ENCODE measurements at regions not wholly inside any gene's neighbourhood (a gene's known extent, or its start where the extent isn't known, plus 50 kb on each side); places are given as distances from the start of the nearest gene placed in this dataset.
"Not testable (repeated sequence)": the region's sequence is repeated elsewhere in the genome, so short reads cannot be mapped to it uniquely, and the experiment has no call there.

DNA sequence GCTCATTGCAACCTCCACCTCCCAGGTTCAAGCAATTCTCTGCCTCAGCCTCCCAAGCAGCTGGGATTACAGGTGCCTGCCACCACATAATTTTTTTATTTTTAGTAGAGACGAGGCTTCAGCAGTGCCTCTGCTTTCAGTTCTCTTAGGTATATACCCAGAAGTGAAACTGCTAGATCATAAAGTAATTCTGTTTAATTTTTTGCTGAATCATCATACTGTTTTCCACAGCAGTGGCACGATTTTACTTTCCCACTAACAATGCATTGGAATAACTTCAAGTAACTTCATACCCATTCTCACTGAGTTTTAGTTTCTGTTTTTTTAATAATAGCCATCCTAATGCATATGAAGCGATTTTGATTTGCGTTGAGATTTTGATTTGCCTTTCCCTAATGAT, 148.0 kb upstream of the G2E3 start:
- no peak overlapping the region for H3K27ac ChIP-seq
- no peak for TF ChIP-seq POLR2A (IDR thresholded peaks at IDR 0.05)
- TF ChIP-seq, protein P1, sequence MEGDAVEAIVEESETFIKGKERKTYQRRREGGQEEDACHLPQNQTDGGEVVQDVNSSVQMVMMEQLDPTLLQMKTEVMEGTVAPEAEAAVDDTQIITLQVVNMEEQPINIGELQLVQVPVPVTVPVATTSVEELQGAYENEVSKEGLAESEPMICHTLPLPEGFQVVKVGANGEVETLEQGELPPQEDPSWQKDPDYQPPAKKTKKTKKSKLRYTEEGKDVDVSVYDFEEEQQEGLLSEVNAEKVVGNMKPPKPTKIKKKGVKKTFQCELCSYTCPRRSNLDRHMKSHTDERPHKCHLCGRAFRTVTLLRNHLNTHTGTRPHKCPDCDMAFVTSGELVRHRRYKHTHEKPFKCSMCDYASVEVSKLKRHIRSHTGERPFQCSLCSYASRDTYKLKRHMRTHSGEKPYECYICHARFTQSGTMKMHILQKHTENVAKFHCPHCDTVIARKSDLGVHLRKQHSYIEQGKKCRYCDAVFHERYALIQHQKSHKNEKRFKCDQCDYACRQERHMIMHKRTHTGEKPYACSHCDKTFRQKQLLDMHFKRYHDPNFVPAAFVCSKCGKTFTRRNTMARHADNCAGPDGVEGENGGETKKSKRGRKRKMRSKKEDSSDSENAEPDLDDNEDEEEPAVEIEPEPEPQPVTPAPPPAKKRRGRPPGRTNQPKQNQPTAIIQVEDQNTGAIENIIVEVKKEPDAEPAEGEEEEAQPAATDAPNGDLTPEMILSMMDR (IDR thresholded peaks at IDR 0.05): no peak
- H3K36me3 ChIP-seq (replicated peaks in 1 of 2): no peaks in the 10 kb centered on the region
- H3K4me1 ChIP-seq (replicated peaks in 1 of 2): no peaks in the 10 kb centered on the region
- H3K27me3 ChIP-seq: no peaks in the 10 kb centered on the region
- H3K4me3 ChIP-seq: no peak overlapping the region
- 63 to 76% (median 72%) methylated on average over 4 of the region's 4 CpGs for WGBS, 4 donors
- DNase-seq: no peak
- intact Hi-C loops (cut with DNase I): no loop called here
- H3K9me3 ChIP-seq (replicated peaks in 1 of 3): no peaks in the 10 kb centered on the region

DNA sequence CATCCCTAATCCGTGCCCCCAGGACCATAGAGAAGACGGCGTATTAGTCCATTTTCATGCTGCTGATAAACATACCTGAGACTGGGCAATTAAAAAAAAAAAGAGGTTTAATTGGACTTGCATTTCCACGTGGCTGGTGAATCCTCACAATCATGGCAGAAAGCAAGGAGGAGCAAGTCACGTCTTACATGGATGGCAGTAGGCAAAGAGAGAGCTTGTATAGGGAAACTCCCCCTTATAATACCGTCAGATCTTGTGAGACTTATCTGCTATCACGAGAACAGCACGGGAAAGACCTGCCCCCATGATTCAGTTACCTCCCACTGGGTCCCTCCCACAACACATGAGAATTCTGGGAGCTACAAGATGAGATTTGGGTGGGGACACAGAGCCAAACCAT, 145.8 kb upstream of the G2E3 start:
- DNase-seq; H3K36me3 ChIP-seq (replicated peaks in 1 of 2); H3K4me1 ChIP-seq (replicated peaks in 1 of 2); H3K9me3 ChIP-seq (replicated peaks in 1 of 3); H3K27me3 ChIP-seq; H3K27ac ChIP-seq; H3K4me3 ChIP-seq; intact Hi-C loops (cut with DNase I): not testable (repeated sequence)
- WGBS, 4 donors: 81 to 92% (median 88%) methylated on average over 8 of the region's 8 CpGs

DNA sequence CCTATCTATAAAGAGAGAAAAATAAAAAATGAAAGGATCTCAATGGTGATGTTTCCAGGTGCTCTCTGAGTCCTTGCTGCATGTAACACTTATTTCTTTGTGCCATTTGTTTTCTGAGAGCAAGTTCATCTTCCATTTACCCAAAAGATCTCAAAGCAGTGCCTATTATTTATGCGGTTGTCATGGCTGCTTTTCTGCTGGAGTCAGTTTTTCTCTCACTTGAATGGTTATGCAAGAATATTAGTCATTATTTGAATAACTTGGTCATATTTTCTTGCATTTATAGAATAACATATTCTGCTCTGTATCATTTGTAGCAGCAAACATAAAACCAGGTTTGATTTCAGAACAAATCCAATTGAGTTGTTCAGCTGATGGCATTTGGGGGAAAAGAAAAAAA, 141.8 kb upstream of the G2E3 start:
- Histone ChIP-seq H3K27ac (no peak overlapping the region), H3K27me3 (no peaks in the 10 kb centered on the region), H3K36me3 (replicated peaks in 1 of 2) (no peaks in the 10 kb centered on the region), H3K9me3 (replicated peaks in 1 of 3) (no peaks in the 10 kb centered on the region), H3K4me1 (replicated peaks in 1 of 2) (no peaks in the 10 kb centered on the region), H3K4me3 (no peak overlapping the region)
- TF ChIP-seq, protein P1 (IDR thresholded peaks at IDR 0.05): no peak
- no peak for TF ChIP-seq POLR2A (IDR thresholded peaks at IDR 0.05)
- 92 to 100% (median 93%) methylated on average over 1 of the region's 1 CpG for whole genome bisulfite sequencing, 4 donors
- DNase-seq: no peak
- intact Hi-C loops (cut with DNase I): no loop called here

GRCh38 chr14:30417999-30418398, 141.0 kb upstream of the G2E3 start:
- H3K27ac ChIP-seq: no peak overlapping the region
- H3K4me1 ChIP-seq (replicated peaks in 1 of 2): no peaks in the 10 kb centered on the region
- H3K9me3 ChIP-seq (replicated peaks in 1 of 3): no peaks in the 10 kb centered on the region
- intact Hi-C loops (cut with DNase I): no loop called here
- no peaks in the 10 kb centered on the region for H3K27me3 ChIP-seq
- TF ChIP-seq POLR2A (IDR thresholded peaks at IDR 0.05): no peak
- TF ChIP-seq, protein P1 (IDR thresholded peaks at IDR 0.05): no peak
- no peak overlapping the region for H3K4me3 ChIP-seq
- no peak for DNase-seq
- H3K36me3 ChIP-seq (replicated peaks in 1 of 2): no peaks in the 10 kb centered on the region
- 26 to 40% (median 32%) methylated on average over 1 of the region's 1 CpG for WGBS, 4 donors

DNA sequence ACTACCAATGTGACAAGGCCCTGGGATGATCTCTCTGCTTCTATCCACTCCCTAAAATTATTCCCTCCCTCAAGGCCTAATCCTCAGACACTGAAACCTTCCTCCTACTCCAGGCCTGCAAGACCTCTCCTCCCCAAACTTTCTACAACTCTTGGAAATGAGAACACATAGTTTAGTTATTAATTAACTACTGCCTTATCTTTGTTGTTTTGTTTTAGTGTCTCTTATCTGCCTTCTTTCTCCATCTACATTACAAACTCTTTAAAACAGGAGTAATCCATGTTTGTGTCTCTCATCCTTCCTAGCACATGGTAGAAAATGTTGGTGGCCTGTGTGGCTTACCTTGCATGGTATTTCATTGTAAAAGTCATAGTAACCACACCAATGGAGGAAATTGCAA, 139.9 kb upstream of the G2E3 start:
- no peak for TF ChIP-seq POLR2A (IDR thresholded peaks at IDR 0.05)
- TF ChIP-seq, protein P1 (IDR thresholded peaks at IDR 0.05): no peak
- Histone ChIP-seq H3K4me3 (no peak overlapping the region), H3K4me1 (replicated peaks in 1 of 2) (no peaks in the 10 kb centered on the region), H3K27me3 (no peaks in the 10 kb centered on the region), H3K36me3 (replicated peaks in 1 of 2) (no peaks in the 10 kb centered on the region), H3K27ac (no peak overlapping the region), H3K9me3 (replicated peaks in 1 of 3) (no peaks in the 10 kb centered on the region)
- no peak for DNase-seq
- intact Hi-C loops (cut with DNase I): no loop called here
